IPS DF 6.9 (cell line): ENCODE measurements at regions not wholly inside any gene's neighbourhood (a gene's known extent, or its start where the extent isn't known, plus 50 kb on each side); places are given as distances from the start of the nearest gene placed in this dataset.
"Not testable (repeated sequence)": the region's sequence is repeated elsewhere in the genome, so short reads cannot be mapped to it uniquely, and the experiment has no call there.

Source experiments
- DNase-seq: peaks from one replicate; pipeline ENCODE4 v3.0.0-alpha.2; 2013; ENCODE audit warnings: low read depth, low spot score
- H3K27ac ChIP-seq: one replicate; pipeline ENCODE4 v1.5.1; 2013; ENCODE audit warnings: low read length, control low read depth
- H3K27me3 ChIP-seq: 2 replicates; pipeline ENCODE4 v1.6.1; 2013; ENCODE audit warnings: mild to moderate bottlenecking, low read length; ENCODE audit not compliant: control insufficient read depth, insufficient read depth
- H3K36me3 ChIP-seq: 2 replicates; pipeline ENCODE4 v1.6.1; 2013; ENCODE audit warnings: low read length; ENCODE audit not compliant: control insufficient read depth, insufficient read depth
- H3K4me1 ChIP-seq: 2 replicates; pipeline ENCODE4 v1.6.1; 2013; ENCODE audit warnings: low read length; ENCODE audit not compliant: control insufficient read depth, insufficient read depth
- H3K4me3 ChIP-seq: 2 replicates; pipeline ENCODE4 v1.5.1; 2013; ENCODE audit warnings: mild to moderate bottlenecking, low read length
- H3K9me3 ChIP-seq: 2 replicates; pipeline ENCODE4 v1.6.1; 2013; ENCODE audit warnings: low read length, inconsistent platforms; ENCODE audit not compliant: control insufficient read depth, insufficient read depth
- WGBS: extraction: QIAGEN DNeasy Blood & Tissue Kit; methylation state at CpG from one replicate; pipeline ENCODE4 v1.1.7; 2013; ENCODE audit warnings: mixed read lengths, missing lambda C conversion rate; ENCODE audit not compliant: insufficient read length, insufficient coverage; 5-methylcytosine and 5-hydroxymethylcytosine counted together

DNA sequence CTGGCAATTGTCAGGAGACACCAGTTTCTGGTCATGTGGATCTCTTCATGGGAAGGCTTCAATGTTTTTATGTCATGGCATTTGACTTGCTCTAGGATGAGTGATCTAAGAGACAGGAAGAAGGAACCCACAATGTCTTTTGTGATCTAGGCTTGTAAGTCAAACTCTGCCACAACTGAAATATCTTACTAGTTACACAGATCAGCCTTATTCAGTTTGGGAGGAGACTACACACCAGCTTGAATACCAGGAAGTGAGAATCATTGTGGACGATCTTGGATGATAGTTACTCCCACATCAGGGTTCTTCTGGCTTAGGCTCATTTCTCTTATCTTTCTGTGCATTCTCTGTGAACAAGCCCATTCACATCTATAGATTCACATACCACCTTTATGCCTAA is 236.2 kb upstream of the FBXO33 start:
- peaks cover 2% of the 10 kb centered on the region; the same call in 1 of the 2 replicates for H3K4me1 ChIP-seq
- no peak overlapping the region for H3K4me3 ChIP-seq
- H3K27me3 ChIP-seq = no peaks in the 10 kb centered on the region
- DNase-seq = no peak
- no peak overlapping the region for H3K27ac ChIP-seq
- no CpG with 5 or more reads among the region's 1 CpG for WGBS
- no peaks in the 10 kb centered on the region for H3K9me3 ChIP-seq
- H3K36me3 ChIP-seq = no peaks in the 10 kb centered on the region

GRCh38 chr14:39666386-39666785 is 234.2 kb upstream of the FBXO33 start:
- Histone ChIP-seq H3K27me3 (no peaks in the 10 kb centered on the region), H3K36me3 (no peaks in the 10 kb centered on the region), H3K4me3 (no peak overlapping the region), H3K4me1 (no peaks in the 10 kb centered on the region), H3K27ac (no peak overlapping the region), H3K9me3 (no peaks in the 10 kb centered on the region)
- no peak for DNase-seq

DNA sequence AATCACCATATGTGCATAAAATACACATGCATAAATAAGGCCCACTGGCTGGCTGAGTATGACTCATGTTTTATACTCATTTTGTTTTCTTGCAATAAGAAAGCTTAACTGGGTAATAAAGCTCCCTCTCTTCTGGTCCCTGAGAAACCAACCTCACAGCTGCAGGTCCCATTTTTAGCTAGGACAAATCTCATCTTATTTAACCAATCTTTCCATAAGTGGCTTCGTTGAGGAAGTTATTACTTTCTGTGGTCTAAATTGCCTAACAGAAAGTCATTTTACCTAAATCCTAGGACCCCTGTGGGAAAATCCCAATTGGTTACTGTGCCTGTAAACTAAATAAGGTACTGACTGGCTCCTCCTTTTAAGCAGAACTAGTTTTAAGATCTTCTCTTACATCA is 232.8 kb upstream of the FBXO33 start:
- H3K9me3 ChIP-seq = no peaks in the 10 kb centered on the region

DNA sequence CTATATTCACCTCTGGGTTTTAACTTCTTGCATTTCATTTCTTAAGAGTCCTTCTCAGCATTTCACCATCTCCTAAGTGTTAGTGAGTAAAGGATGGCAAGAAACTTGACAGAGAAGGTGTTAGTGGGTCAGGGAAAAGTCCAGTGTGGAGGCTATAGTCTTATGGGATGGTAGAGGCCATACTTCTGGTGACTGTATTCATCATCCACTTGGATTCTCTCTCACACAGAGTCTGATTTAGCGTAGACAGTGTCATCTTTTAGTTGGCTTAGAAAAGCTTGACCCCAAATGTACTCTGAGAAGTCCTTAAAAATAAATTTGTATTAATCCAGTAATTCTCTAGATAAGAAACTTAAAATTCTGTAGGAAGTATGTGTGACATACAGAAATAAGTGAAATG is 232.4 kb upstream of the FBXO33 start:
- Histone ChIP-seq H3K27ac (no peak overlapping the region), H3K36me3 (no peaks in the 10 kb centered on the region), H3K27me3 (no peaks in the 10 kb centered on the region), H3K9me3 (no peaks in the 10 kb centered on the region), H3K4me3 (no peak overlapping the region), H3K4me1 (no peaks in the 10 kb centered on the region)
- no CpG with 5 or more reads among the region's 1 CpG for WGBS
- no peak for DNase-seq

More for the DNA sequence above, 232.8 kb upstream of the FBXO33 start:
- H3K27ac ChIP-seq = no peak overlapping the region
- H3K36me3 ChIP-seq = no peaks in the 10 kb centered on the region
- no peak for DNase-seq
- H3K27me3 ChIP-seq = no peaks in the 10 kb centered on the region
- no CpG with 5 or more reads among the region's 1 CpG for WGBS
- H3K4me1 ChIP-seq = no peaks in the 10 kb centered on the region
- H3K4me3 ChIP-seq = no peak overlapping the region

DNA sequence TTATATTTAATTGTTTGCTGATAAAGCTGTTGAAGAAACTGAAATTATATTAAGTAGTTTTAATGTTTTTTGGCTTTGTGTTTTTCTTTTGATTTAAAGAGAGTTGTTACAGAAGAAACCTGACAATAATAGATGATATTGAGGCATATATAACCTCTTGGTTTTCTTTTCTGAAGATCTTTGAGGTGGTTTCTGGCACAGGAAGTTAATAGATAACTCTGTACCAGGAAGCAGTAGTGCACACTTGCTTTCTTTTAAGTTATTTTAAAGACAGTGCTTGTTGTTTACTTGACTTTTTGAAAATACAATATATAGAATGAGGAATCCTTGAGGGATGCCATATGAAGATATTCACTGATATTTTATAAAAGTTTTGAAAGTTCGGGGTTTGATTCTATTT is 209.0 kb upstream of the FBXO33 start:
- Histone ChIP-seq H3K9me3 (no peaks in the 10 kb centered on the region; the same call in 1 of the 2 replicates), H3K27me3 (no peaks in the 10 kb centered on the region), H3K27ac (no peak overlapping the region), H3K4me3 (no peak overlapping the region), H3K4me1 (no peaks in the 10 kb centered on the region), H3K36me3 (no peaks in the 10 kb centered on the region)
- WGBS = 100% methylated on average over 1 of the region's 1 CpG
- DNase-seq = no peak

DNA sequence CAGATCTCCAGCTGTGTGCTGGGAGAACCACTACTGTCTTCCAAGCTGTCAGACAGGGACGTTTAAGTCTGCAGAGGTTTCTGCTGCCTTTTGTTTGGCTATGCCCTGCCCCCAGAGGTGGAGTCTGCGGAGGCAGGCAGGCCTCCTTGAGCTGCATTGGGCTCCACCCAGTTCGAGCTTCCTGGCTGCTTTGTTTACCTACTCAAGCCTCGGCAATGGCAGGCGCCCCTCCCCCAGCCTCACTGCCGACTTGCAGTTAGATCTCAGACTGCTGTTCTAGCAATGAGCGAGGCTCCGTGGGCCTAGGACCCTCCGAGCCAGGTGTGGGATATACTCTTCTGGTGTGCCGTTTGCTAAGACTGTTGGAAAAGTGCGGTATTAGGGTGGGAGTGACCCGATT is 206.8 kb upstream of the FBXO33 start:
- not testable (repeated sequence) for H3K4me1 ChIP-seq, H3K27me3 ChIP-seq, H3K4me3 ChIP-seq, H3K36me3 ChIP-seq, H3K9me3 ChIP-seq, H3K27ac ChIP-seq, DNase-seq
- WGBS = no CpG with 5 or more reads among the region's 12 CpGs

- Histone ChIP-seq H3K36me3 (no peaks in the 10 kb centered on the region), H3K27ac (no peak overlapping the region), H3K9me3 (no peaks in the 10 kb centered on the region), H3K27me3 (no peaks in the 10 kb centered on the region), H3K4me3 (no peak overlapping the region), H3K4me1 (no peaks in the 10 kb centered on the region)
- no peak for DNase-seq
- WGBS = no CpG with 5 or more reads among the region's 3 CpGs
These were observed 195.9 kb upstream of the FBXO33 start for GRCh38 chr14:39628087-39628486.

DNA sequence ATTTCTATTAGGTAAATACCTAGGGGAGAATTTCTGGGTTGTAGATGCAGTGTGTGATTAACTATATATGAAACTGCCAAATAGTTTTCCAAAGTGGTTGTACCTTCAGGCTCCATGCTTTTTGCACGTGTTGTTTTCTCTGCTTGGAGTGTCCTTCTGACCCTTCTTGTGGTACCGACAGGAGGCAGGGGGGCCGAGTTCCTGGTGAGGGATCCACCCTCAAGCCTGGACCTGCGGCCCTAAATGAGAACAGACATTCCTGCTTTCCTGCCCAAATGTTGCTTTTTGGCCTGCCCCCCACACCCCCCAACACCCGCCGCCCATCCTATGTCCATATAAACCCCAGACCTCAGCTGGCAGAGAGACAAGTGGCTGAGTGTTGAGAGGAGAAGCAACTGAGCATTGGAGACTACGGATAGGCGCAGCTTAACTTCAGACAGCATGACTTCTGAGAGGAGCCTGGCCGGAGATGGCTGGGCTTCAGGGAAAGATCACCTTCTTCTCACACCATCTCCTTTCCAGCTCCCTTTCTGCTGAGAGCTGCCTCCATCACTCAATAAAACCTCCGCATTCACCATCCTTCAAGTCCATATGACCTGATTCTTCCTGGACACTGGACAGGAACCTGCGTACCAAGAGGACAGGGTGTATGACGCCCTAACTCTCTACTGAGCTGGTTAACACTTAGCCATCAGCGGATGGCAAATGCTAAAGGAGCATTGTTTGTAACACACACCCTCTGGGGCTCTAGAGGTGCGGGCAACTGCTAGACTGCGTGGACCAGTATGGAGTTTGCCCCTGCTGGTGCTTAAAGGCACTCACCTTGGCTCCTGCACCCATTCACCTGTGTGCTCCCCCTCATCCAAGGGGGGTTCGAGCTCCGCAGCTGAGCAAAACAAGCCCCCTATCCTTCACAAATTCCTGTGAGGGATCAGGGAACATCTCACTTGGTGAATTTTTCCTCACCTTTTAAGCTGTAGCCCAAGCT is 194.7 kb upstream of the FBXO33 start:
- Histone ChIP-seq H3K4me1 (no peaks in the 10 kb centered on the region), H3K4me3 (no peak overlapping the region), H3K27ac (no peak overlapping the region), H3K9me3 (no peaks in the 10 kb centered on the region), H3K36me3 (no peaks in the 10 kb centered on the region), H3K27me3 (no peaks in the 10 kb centered on the region)
- no CpG with 5 or more reads among the region's 17 CpGs for WGBS
- DNase-seq = no peak

- Histone ChIP-seq H3K36me3 (no peaks in the 10 kb centered on the region), H3K9me3 (no peaks in the 10 kb centered on the region), H3K4me1 (no peaks in the 10 kb centered on the region), H3K27me3 (no peaks in the 10 kb centered on the region), H3K27ac (no peak overlapping the region), H3K4me3 (no peak overlapping the region)
- no CpG with 5 or more reads among the region's 1 CpG for WGBS
- no peak for DNase-seq
These were observed 189.4 kb upstream of the FBXO33 start for GRCh38 chr14:39621678-39622077.

- no peak overlapping the region for H3K4me3 ChIP-seq
- H3K36me3 ChIP-seq = no peaks in the 10 kb centered on the region
- no peak overlapping the region for H3K27ac ChIP-seq
- no peaks in the 10 kb centered on the region for H3K4me1 ChIP-seq
- WGBS = 100% methylated on average over 1 of the region's 2 CpGs
- no peaks in the 10 kb centered on the region for H3K9me3 ChIP-seq
- no peak for DNase-seq
- H3K27me3 ChIP-seq = no peaks in the 10 kb centered on the region
These were observed 189.0 kb upstream of the FBXO33 start for GRCh38 chr14:39621223-39621622.

DNA sequence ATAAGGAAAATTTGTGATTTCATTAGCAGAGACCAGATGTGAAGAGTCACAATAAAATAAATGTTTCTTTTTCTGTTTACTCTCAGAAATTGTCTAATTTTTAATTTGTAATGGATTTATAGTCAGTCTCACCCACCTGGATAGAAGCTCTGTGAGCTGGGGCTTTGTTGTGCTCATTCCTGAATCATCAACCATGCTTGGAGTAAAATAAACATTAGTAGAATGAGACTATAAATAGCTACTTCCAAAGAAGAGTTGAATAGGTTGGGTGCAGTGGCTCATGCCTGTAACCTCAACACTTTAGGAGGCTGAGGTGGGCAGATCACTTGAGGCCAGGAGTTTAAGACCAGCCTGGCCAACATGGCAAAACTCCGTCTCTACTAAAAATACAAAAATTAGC is 185.3 kb upstream of the FBXO33 start:
- Histone ChIP-seq H3K27ac (no peak overlapping the region), H3K27me3 (no peaks in the 10 kb centered on the region), H3K4me1 (no peaks in the 10 kb centered on the region), H3K36me3 (no peaks in the 10 kb centered on the region), H3K4me3 (no peak overlapping the region), H3K9me3 (no peaks in the 10 kb centered on the region)
- WGBS = no CpG with 5 or more reads among the region's 1 CpG
- no peak for DNase-seq
